PC-3 (cell line): ENCODE measurements at regions not wholly inside any gene's neighbourhood (a gene's known extent, or its start where the extent isn't known, plus 50 kb on each side); places are given as distances from the start of the nearest gene placed in this dataset.

Experiments used
- CTCF ChIP-seq: fragments of 300-600 bp; sonication (generic); conservative IDR thresholded peaks from 2 replicates; pipeline ENCODE4 v1.5.1; 2017; ENCODE audit warnings: antibody characterized with exemption, low read depth, mild to moderate bottlenecking, low read length
- EZH2 ChIP-seq: fragments of 300-600 bp; sonication (generic); IDR thresholded peaks from one replicate; pipeline ENCODE4 v1.6.1; 2017; ENCODE audit warnings: antibody characterized with exemption, mild to moderate bottlenecking, low read length; ENCODE audit not compliant: unreplicated experiment

- TF ChIP-seq CTCF: no peak
- no peak for TF ChIP-seq EZH2
These were observed 493.8 kb downstream of the FUT8 start for GRCh38 chr14:65906344-65906743.
